ENCODE measurements at regions not wholly inside any gene's neighbourhood (a gene's known extent, or its start where the extent isn't known, plus 50 kb on each side); places are given as distances from the start of the nearest gene placed in this dataset.

DNA sequence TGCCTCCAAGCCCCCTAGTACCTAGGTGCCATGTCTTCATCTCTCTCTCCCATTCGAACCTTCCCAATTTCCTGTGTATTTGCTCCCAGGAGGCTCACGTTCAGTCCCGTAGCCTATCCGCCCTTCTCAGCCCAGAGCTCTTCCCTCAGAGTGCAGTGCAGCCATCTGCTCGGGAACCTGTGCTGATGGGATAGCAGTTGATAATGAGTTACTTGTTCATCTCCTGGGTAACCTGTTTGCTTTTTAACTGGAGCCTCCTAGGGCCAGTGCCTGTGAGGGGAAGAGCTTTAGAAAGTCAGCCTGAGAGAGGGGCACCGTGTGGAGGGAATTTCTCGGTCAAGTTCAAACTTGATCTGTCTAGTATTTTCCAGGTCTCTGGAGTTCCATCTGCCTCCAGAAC lies 229.8 kb upstream of the IL12B start:
- H3K4me1 ChIP-seq (ENCODE audit: control insufficient read depth in 4 of 4, insufficient read depth in 4 of 4, low read length in 3 of 4) = no peaks in the 10 kb centered on the region
- H3K27ac ChIP-seq (ENCODE audit: low read depth in 1 of 2, low read length in 2 of 2) = no peak overlapping the region
- no peak overlapping the region for H3K4me3 ChIP-seq (ENCODE audit: low read depth in 1 of 3, low read length in 3 of 3)
- DNase-seq (ENCODE audit: low spot score) = no peak
- 54% methylated on average over 7 of the region's 7 CpGs for WGBS
- H3K9me3 ChIP-seq (ENCODE audit: control insufficient read depth in 4 of 4, low read length in 3 of 4) = no peaks in the 10 kb centered on the region
- H3K36me3 ChIP-seq (ENCODE audit: control insufficient read depth in 4 of 4, insufficient read depth in 3 of 4, low read depth in 1 of 4, low read length in 3 of 4) = no peaks in the 10 kb centered on the region
- H3K27me3 ChIP-seq (ENCODE audit: control insufficient read depth in 4 of 4, insufficient read depth in 4 of 4, low read length in 3 of 4) = no peaks in the 10 kb centered on the region
- no peak overlapping the region for H3K9ac ChIP-seq (ENCODE audit: low read depth in 1 of 2, low read length in 2 of 2)
- no peak for TF ChIP-seq FOXA2 (IDR thresholded peaks at IDR 0.05)
- TF ChIP-seq, protein P1, sequence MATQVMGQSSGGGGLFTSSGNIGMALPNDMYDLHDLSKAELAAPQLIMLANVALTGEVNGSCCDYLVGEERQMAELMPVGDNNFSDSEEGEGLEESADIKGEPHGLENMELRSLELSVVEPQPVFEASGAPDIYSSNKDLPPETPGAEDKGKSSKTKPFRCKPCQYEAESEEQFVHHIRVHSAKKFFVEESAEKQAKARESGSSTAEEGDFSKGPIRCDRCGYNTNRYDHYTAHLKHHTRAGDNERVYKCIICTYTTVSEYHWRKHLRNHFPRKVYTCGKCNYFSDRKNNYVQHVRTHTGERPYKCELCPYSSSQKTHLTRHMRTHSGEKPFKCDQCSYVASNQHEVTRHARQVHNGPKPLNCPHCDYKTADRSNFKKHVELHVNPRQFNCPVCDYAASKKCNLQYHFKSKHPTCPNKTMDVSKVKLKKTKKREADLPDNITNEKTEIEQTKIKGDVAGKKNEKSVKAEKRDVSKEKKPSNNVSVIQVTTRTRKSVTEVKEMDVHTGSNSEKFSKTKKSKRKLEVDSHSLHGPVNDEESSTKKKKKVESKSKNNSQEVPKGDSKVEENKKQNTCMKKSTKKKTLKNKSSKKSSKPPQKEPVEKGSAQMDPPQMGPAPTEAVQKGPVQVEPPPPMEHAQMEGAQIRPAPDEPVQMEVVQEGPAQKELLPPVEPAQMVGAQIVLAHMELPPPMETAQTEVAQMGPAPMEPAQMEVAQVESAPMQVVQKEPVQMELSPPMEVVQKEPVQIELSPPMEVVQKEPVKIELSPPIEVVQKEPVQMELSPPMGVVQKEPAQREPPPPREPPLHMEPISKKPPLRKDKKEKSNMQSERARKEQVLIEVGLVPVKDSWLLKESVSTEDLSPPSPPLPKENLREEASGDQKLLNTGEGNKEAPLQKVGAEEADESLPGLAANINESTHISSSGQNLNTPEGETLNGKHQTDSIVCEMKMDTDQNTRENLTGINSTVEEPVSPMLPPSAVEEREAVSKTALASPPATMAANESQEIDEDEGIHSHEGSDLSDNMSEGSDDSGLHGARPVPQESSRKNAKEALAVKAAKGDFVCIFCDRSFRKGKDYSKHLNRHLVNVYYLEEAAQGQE (IDR thresholded peaks at IDR 0.05) = no peak
- TF ChIP-seq HNF4A (conservative IDR thresholded peaks at IDR 0.05) = no peak
- TF ChIP-seq JUND (IDR thresholded peaks at IDR 0.05) = no peak
- no peak for TF ChIP-seq FOXA1 (IDR thresholded peaks at IDR 0.05)
- no peak for TF ChIP-seq YY1 (IDR thresholded peaks at IDR 0.05)
- TF ChIP-seq RXRA (IDR thresholded peaks at IDR 0.05) = no peak
- no peak for TF ChIP-seq RAD21 (IDR thresholded peaks at IDR 0.05)
- TF ChIP-seq, protein P2, sequence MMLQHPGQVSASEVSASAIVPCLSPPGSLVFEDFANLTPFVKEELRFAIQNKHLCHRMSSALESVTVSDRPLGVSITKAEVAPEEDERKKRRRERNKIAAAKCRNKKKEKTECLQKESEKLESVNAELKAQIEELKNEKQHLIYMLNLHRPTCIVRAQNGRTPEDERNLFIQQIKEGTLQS (IDR thresholded peaks at IDR 0.05) = no peak
- no peak for TF ChIP-seq EGR1 (IDR thresholded peaks at IDR 0.05; ENCODE audit: low read depth in 2 of 2)
- TF ChIP-seq SP1 (IDR thresholded peaks at IDR 0.05) = no peak
- TF ChIP-seq NR2F2 (IDR thresholded peaks at IDR 0.05) = no peak
- TF ChIP-seq, protein P3, sequence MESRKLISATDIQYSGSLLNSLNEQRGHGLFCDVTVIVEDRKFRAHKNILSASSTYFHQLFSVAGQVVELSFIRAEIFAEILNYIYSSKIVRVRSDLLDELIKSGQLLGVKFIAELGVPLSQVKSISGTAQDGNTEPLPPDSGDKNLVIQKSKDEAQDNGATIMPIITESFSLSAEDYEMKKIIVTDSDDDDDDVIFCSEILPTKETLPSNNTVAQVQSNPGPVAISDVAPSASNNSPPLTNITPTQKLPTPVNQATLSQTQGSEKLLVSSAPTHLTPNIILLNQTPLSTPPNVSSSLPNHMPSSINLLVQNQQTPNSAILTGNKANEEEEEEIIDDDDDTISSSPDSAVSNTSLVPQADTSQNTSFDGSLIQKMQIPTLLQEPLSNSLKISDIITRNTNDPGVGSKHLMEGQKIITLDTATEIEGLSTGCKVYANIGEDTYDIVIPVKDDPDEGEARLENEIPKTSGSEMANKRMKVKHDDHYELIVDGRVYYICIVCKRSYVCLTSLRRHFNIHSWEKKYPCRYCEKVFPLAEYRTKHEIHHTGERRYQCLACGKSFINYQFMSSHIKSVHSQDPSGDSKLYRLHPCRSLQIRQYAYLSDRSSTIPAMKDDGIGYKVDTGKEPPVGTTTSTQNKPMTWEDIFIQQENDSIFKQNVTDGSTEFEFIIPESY (IDR thresholded peaks at IDR 0.05) = no peak

DNA sequence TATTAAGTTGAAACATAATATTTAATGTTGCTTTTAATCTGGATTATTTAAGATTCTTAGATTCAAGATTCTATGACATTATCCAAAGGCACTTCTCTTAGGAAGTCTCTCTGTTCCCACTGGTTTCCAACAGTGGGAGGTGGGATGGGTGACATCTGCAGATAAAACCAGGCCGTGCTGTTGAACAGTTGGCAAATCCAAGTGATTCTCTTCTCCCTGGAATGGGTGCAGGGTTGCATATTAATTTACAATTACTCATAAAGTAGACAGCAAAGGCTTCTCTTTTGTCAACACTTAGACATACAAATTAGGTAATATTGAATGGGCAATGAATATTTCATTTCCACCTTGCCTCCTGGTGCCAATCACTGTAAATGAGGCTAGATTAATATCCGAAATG lies 233.7 kb upstream of the IL12B start:
- WGBS = 85% methylated on average over 2 of the region's 2 CpGs
- Histone ChIP-seq H3K9me3 (ENCODE audit: control insufficient read depth in 4 of 4, low read length in 3 of 4) (no peaks in the 10 kb centered on the region), H3K9ac (ENCODE audit: low read depth in 1 of 2, low read length in 2 of 2) (no peak overlapping the region), H3K27me3 (ENCODE audit: control insufficient read depth in 4 of 4, insufficient read depth in 4 of 4, low read length in 3 of 4) (no peaks in the 10 kb centered on the region), H3K36me3 (ENCODE audit: control insufficient read depth in 4 of 4, insufficient read depth in 3 of 4, low read depth in 1 of 4, low read length in 3 of 4) (no peaks in the 10 kb centered on the region), H3K4me3 (ENCODE audit: low read depth in 1 of 3, low read length in 3 of 3) (no peak overlapping the region), H3K4me1 (ENCODE audit: control insufficient read depth in 4 of 4, insufficient read depth in 4 of 4, low read length in 3 of 4) (no peaks in the 10 kb centered on the region), H3K27ac (ENCODE audit: low read depth in 1 of 2, low read length in 2 of 2) (no peak overlapping the region)
- TF ChIP-seq HNF4A (conservative IDR thresholded peaks at IDR 0.05) = no peak
- no peak for TF ChIP-seq YY1 (IDR thresholded peaks at IDR 0.05)
- TF ChIP-seq RXRA (IDR thresholded peaks at IDR 0.05) = no peak
- TF ChIP-seq SP1 (IDR thresholded peaks at IDR 0.05) = no peak
- no peak for TF ChIP-seq JUND (IDR thresholded peaks at IDR 0.05)
- DNase-seq (ENCODE audit: low spot score) = no peak

DNA sequence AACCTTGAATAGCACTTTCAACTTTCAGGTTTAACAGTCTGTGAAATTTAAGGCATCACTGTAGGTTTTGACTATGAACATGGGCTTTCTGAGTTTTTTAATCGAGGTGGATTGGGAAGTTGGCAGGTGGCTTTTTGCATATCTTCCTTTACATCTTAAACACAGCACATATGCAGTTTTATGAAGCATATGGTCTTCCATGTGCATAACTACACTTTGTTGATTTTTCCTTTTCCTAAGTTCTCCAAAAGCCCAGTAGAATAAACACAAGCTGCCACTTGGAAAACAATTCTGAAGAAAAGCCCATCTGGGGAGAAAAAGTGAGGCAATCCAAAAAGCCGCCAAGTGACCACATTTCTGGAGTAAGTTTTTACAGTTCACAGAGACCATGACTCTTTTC lies 236.5 kb upstream of the IL12B start:
- no peak for DNase-seq (ENCODE audit: low spot score)
- no peaks in the 10 kb centered on the region for H3K9me3 ChIP-seq (ENCODE audit: control insufficient read depth in 4 of 4, low read length in 3 of 4)
- WGBS = 85% methylated on average over 2 of the region's 2 CpGs
- H3K36me3 ChIP-seq (ENCODE audit: control insufficient read depth in 4 of 4, insufficient read depth in 3 of 4, low read depth in 1 of 4, low read length in 3 of 4) = no peaks in the 10 kb centered on the region
- no peaks in the 10 kb centered on the region for H3K27me3 ChIP-seq (ENCODE audit: control insufficient read depth in 4 of 4, insufficient read depth in 4 of 4, low read length in 3 of 4)
- no peak overlapping the region for H3K27ac ChIP-seq (ENCODE audit: low read depth in 1 of 2, low read length in 2 of 2)
- no peak overlapping the region for H3K9ac ChIP-seq (ENCODE audit: low read depth in 1 of 2, low read length in 2 of 2)
- no peaks in the 10 kb centered on the region for H3K4me1 ChIP-seq (ENCODE audit: control insufficient read depth in 4 of 4, insufficient read depth in 4 of 4, low read length in 3 of 4)
- H3K4me3 ChIP-seq (ENCODE audit: low read depth in 1 of 3, low read length in 3 of 3) = no peak overlapping the region
- TF ChIP-seq, protein P4, sequence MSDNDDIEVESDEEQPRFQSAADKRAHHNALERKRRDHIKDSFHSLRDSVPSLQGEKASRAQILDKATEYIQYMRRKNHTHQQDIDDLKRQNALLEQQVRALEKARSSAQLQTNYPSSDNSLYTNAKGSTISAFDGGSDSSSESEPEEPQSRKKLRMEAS (IDR thresholded peaks at IDR 0.05) = no peak
- TF ChIP-seq GABPA (IDR thresholded peaks at IDR 0.05 in 1 of 2, conservative IDR thresholded peaks at IDR 0.05 in 1 of 2) (no peak), JUND (IDR thresholded peaks at IDR 0.05) (no peak)
- TF ChIP-seq, protein P2 (IDR thresholded peaks at IDR 0.05) = no peak
